ENCODE measurements at regions not wholly inside any gene's neighbourhood (a gene's known extent, or its start where the extent isn't known, plus 50 kb on each side); places are given as distances from the start of the nearest gene placed in this dataset.

DNA sequence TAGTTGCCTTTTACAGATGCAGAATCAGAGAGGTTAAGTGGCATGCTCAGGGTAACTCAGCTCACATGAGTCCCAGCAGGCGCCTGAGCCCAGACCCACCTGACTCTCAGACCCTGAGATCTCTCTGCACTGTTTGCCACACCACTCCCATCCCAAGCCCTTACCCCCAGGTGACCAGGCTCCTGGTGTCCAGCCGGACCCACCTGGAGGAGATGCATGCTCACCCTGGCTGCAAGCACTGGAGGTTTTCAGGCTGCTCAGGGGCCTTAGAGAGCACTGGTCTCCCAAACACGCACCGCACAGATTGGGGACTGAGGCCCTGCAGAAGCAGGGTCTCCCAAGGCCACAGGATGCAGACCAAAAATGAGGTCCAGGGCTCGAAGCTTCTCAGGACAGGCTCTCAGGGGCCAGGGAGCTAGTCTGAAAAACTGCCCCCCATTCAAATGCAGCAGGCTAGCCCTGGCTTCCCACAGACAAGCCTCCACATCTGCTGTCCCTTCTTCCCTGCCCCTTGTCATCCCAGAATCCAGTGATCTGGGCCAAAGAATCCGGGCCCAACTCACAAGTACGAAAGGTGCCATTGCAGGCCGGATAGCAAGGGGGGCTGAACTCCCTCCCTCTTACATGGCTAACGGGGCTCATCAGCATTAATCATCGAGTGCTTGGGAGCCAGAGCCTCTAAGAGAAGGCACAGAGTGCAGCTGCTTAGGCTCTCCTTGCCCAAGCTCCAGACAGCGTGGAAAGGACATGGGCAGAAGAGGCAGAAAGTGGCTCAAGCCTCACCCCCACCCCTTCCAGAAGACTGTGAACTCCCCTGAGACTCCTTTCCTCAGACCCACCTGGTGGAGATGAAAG is 90.2 kb upstream of the PRR20G start:
- H4K20me1 ChIP-seq (ENCODE audit: insufficient read depth, low read length), result no peaks in the 10 kb centered on the region
- H3K79me2 ChIP-seq (ENCODE audit: insufficient read depth, low read length), result no peaks in the 10 kb centered on the region
- H3K27me3 ChIP-seq (ENCODE audit: insufficient read depth, low read length), result peaks cover 2% of the 10 kb centered on the region
- no peak overlapping the region for H3K27ac Mint-ChIP-seq (ENCODE audit: unreplicated experiment)
- H3K27me3 Mint-ChIP-seq (ENCODE audit: low read depth, unreplicated experiment), result peaks cover 28% of the 10 kb centered on the region
- no peaks in the 10 kb centered on the region for H3K36me3 Mint-ChIP-seq (ENCODE audit: low read depth, unreplicated experiment)
- peaks cover 18% of the 10 kb centered on the region for H3K9me3 Mint-ChIP-seq (ENCODE audit: unreplicated experiment)
- no peaks in the 10 kb centered on the region for H3K4me1 ChIP-seq (ENCODE audit: insufficient read depth, low read length)
- DNase-seq (ENCODE audit: low read depth) (no peak), FAIRE-seq (no peak)
- no peak overlapping the region for H3K4me2 ChIP-seq (ENCODE audit: low read length)
- no peak for TF ChIP-seq EZH2 (IDR thresholded peaks at IDR 0.05; ENCODE audit: insufficient read depth, low read length)
- no peak for TF ChIP-seq CTCF (IDR thresholded peaks at IDR 0.05; ENCODE audit: insufficient read depth, low read depth, low read length)
- no peaks in the 10 kb centered on the region for H3K36me3 ChIP-seq (ENCODE audit: insufficient read depth, low read length)
- no peak overlapping the region for H3K4me3 ChIP-seq (ENCODE audit: insufficient read depth, low read depth, low read length)
- no peak overlapping the region for H3K4me3 Mint-ChIP-seq (ENCODE audit: unreplicated experiment)
- H3K9me3 ChIP-seq (ENCODE audit: insufficient read depth, low read depth, low read length), result peaks cover 5% of the 10 kb centered on the region
- no peaks in the 10 kb centered on the region for H3K4me1 Mint-ChIP-seq (ENCODE audit: low read depth, unreplicated experiment)
- no peak overlapping the region for H3K27ac ChIP-seq (ENCODE audit: low read depth, low read length)
- H3K9ac ChIP-seq (ENCODE audit: low read length), result no peak overlapping the region
- H2AFZ ChIP-seq (ENCODE audit: low read depth, low read length), result no peak overlapping the region

GRCh38 chr3:127375151-127375930 is 87.5 kb upstream of the PRR20G start:
- H3K27me3 Mint-ChIP-seq (ENCODE audit: low read depth, unreplicated experiment), result peaks cover 32% of the 10 kb centered on the region
- no peaks in the 10 kb centered on the region for H4K20me1 ChIP-seq (ENCODE audit: insufficient read depth, low read length)
- no peak overlapping the region for H3K27ac Mint-ChIP-seq (ENCODE audit: unreplicated experiment)
- peaks cover 5% of the 10 kb centered on the region for H3K27me3 ChIP-seq (ENCODE audit: insufficient read depth, low read length)
- H3K9ac ChIP-seq (ENCODE audit: low read length), result no peak overlapping the region
- H3K4me3 Mint-ChIP-seq (ENCODE audit: unreplicated experiment), result no peak overlapping the region
- no peak overlapping the region for H3K27ac ChIP-seq (ENCODE audit: low read depth, low read length)
- no peaks in the 10 kb centered on the region for H3K4me1 Mint-ChIP-seq (ENCODE audit: low read depth, unreplicated experiment)
- FAIRE-seq (no peak), DNase-seq (ENCODE audit: low read depth) (no peak)
- H2AFZ ChIP-seq (ENCODE audit: low read depth, low read length), result no peak overlapping the region
- H3K9me3 ChIP-seq (ENCODE audit: insufficient read depth, low read depth, low read length), result peaks cover 2% of the 10 kb centered on the region
- H3K4me3 ChIP-seq (ENCODE audit: insufficient read depth, low read depth, low read length), result no peak overlapping the region
- peaks cover under 1% of the 10 kb centered on the region for H3K36me3 Mint-ChIP-seq (ENCODE audit: low read depth, unreplicated experiment)
- H3K9me3 Mint-ChIP-seq (ENCODE audit: unreplicated experiment), result peaks cover 1% of the 10 kb centered on the region
- H3K4me2 ChIP-seq (ENCODE audit: low read length), result no peak overlapping the region
- H3K4me1 ChIP-seq (ENCODE audit: insufficient read depth, low read length), result no peaks in the 10 kb centered on the region
- TF ChIP-seq EZH2 (IDR thresholded peaks at IDR 0.05; ENCODE audit: insufficient read depth, low read length), result no peak
- TF ChIP-seq CTCF (IDR thresholded peaks at IDR 0.05; ENCODE audit: insufficient read depth, low read depth, low read length), result no peak
- no peaks in the 10 kb centered on the region for H3K36me3 ChIP-seq (ENCODE audit: insufficient read depth, low read length)
- H3K79me2 ChIP-seq (ENCODE audit: insufficient read depth, low read length), result no peaks in the 10 kb centered on the region
